Ishikawa (cell line): ENCODE measurements at regions not wholly inside any gene's neighbourhood (a gene's known extent, or its start where the extent isn't known, plus 50 kb on each side); places are given as distances from the start of the nearest gene placed in this dataset.

Experiments
- CEBPB ChIP-seq: IDR thresholded peaks from 2 replicates; pipeline ENCODE4 v1.6.1; 2012
- CREB1 ChIP-seq: IDR thresholded peaks from 2 replicates; pipeline ENCODE4 v1.6.1; 2012; ENCODE audit warnings: low read depth
- EGR1 ChIP-seq: IDR thresholded peaks from 2 replicates; pipeline ENCODE4 v1.6.1; 2012
- EP300 ChIP-seq: IDR thresholded peaks from 2 replicates; pipeline ENCODE4 v1.6.1; 2012; ENCODE audit warnings: borderline replicate concordance
- FOXM1 ChIP-seq: IDR thresholded peaks from 2 replicates; pipeline ENCODE4 v1.6.1; 2012; ENCODE audit warnings: low read depth, borderline replicate concordance
- MAX ChIP-seq: IDR thresholded peaks from 2 replicates; pipeline ENCODE4 v1.6.1; 2012
- NFIC ChIP-seq: IDR thresholded peaks from 2 replicates; pipeline ENCODE4 v1.6.1; 2012
- RAD21 ChIP-seq: IDR thresholded peaks from 2 replicates; pipeline ENCODE4 v1.6.1; 2012; ENCODE audit warnings: low read depth
- REST ChIP-seq: IDR thresholded peaks from 2 replicates; pipeline ENCODE4 v1.6.1; 2012; ENCODE audit warnings: low read depth, mild to moderate bottlenecking
- TAF1 ChIP-seq: IDR thresholded peaks from 2 replicates; pipeline ENCODE4 v1.6.1; 2012; ENCODE audit warnings: low read depth, mild to moderate bottlenecking
- TCF12 ChIP-seq: IDR thresholded peaks from 2 replicates; pipeline ENCODE4 v1.6.1; 2012; ENCODE audit warnings: low read depth
- TEAD4 ChIP-seq: IDR thresholded peaks from 2 replicates; pipeline ENCODE4 v1.6.1; 2012
- USF1 ChIP-seq: IDR thresholded peaks from 2 replicates; pipeline ENCODE4 v1.6.1; 2012
- YY1 ChIP-seq: IDR thresholded peaks from 2 replicates; pipeline ENCODE4 v1.6.1; 2012; ENCODE audit warnings: low read depth
- ZBTB7A ChIP-seq: IDR thresholded peaks from 2 replicates; pipeline ENCODE4 v1.6.1; 2012; ENCODE audit warnings: low read depth

GRCh38 chr4:82235346-82235745 is 138.4 kb downstream of the HNRNPD start:
- TF ChIP-seq CREB1, result no peak
- no peak for TF ChIP-seq RAD21
- TF ChIP-seq EP300, result no peak
- no peak for TF ChIP-seq TEAD4
- no peak for TF ChIP-seq EGR1
- TF ChIP-seq TCF12, result no peak
- no peak for TF ChIP-seq REST
- TF ChIP-seq ZBTB7A, result no peak
- TF ChIP-seq TAF1, result no peak
- no peak for TF ChIP-seq CEBPB
- no peak for TF ChIP-seq MAX
- TF ChIP-seq FOXM1, result no peak
- no peak for TF ChIP-seq YY1
- TF ChIP-seq NFIC, result no peak
- no peak for TF ChIP-seq USF1

GRCh38 chr4:82232891-82233290 is 140.9 kb downstream of the HNRNPD start:
- TF ChIP-seq USF1 (no peak), YY1 (no peak), EP300 (no peak), REST (no peak)

- no peak for TF ChIP-seq CREB1
These were observed 142.0 kb downstream of the HNRNPD start for GRCh38 chr4:82231806-82232205.

- no peak for TF ChIP-seq TEAD4
- TF ChIP-seq USF1, result no peak
- no peak for TF ChIP-seq NFIC
- TF ChIP-seq EGR1, result no peak
- TF ChIP-seq TCF12, result no peak
- no peak for TF ChIP-seq CREB1
- TF ChIP-seq MAX, result no peak
- TF ChIP-seq EP300, result no peak
- TF ChIP-seq YY1, result no peak
- TF ChIP-seq REST, result no peak
- no peak for TF ChIP-seq CEBPB
- no peak for TF ChIP-seq RAD21
- no peak for TF ChIP-seq ZBTB7A
- no peak for TF ChIP-seq TAF1
These were observed 143.5 kb downstream of the HNRNPD start for GRCh38 chr4:82230306-82230705.

- TF ChIP-seq NFIC (no peak), MAX (no peak), REST (no peak)
These were observed 148.8 kb downstream of the HNRNPD start for GRCh38 chr4:82225030-82225429.
